ENCODE measurements at regions not wholly inside any gene's neighbourhood (a gene's known extent, or its start where the extent isn't known, plus 50 kb on each side); places are given as distances from the start of the nearest gene placed in this dataset.

- TF ChIP-seq RCOR1 (IDR thresholded peaks at IDR 0.05; ENCODE audit: insufficient replicate concordance, low read length) = no peak
- TF ChIP-seq CEBPB (IDR thresholded peaks at IDR 0.05; ENCODE audit: low read depth, low read length) = no peak
- TF ChIP-seq CTCF (conservative IDR thresholded peaks at IDR 0.05; ENCODE audit: low read depth, low read length) = no peak
- no peak for TF ChIP-seq MAZ (IDR thresholded peaks at IDR 0.05; ENCODE audit: borderline replicate concordance, low read depth, low read length)
- TF ChIP-seq POLR2A (IDR thresholded peaks at IDR 0.05; ENCODE audit: low read depth, low read length) = no peak
- TF ChIP-seq RAD21 (IDR thresholded peaks at IDR 0.05; ENCODE audit: low read length) = no peak
- TF ChIP-seq ELK1 (IDR thresholded peaks at IDR 0.05; ENCODE audit: borderline replicate concordance, low read depth, low read length) = no peak
- no peak for TF ChIP-seq MXI1 (IDR thresholded peaks at IDR 0.05; ENCODE audit: borderline replicate concordance, low read depth, low read length)
- no peak for TF ChIP-seq USF2 (IDR thresholded peaks at IDR 0.05; ENCODE audit: low read depth, low read length)
- TF ChIP-seq RFX5 (IDR thresholded peaks at IDR 0.05; ENCODE audit: low read depth, low read length) = no peak
- no peak for TF ChIP-seq BHLHE40 (IDR thresholded peaks at IDR 0.05; ENCODE audit: low read depth, low read length)
- TF ChIP-seq NFE2L2 (IDR thresholded peaks at IDR 0.05; ENCODE audit: low read depth, low read length) = no peak
- TF ChIP-seq SMC3 (IDR thresholded peaks at IDR 0.05; ENCODE audit: low read depth, low read length) = no peak
- TF ChIP-seq MAFK (IDR thresholded peaks at IDR 0.05; ENCODE audit: low read depth, low read length) = no peak
Observed at GRCh38 chr5:128766406-128766805, 198.9 kb upstream of the SLC27A6 start.
